ENCODE measurements at regions not wholly inside any gene's neighbourhood (a gene's known extent, or its start where the extent isn't known, plus 50 kb on each side); places are given as distances from the start of the nearest gene placed in this dataset.

- no peak overlapping the region for H3K14ac ChIP-seq (ENCODE audit: insufficient read length)
- H3K27me3 ChIP-seq (replicated peaks in 1 of 4; ENCODE audit: control insufficient read depth in 3 of 4, extremely low read depth in 1 of 4, insufficient read depth in 3 of 4, low read length in 3 of 4), result peaks cover 0 to 15% (median 7%) of the 10 kb centered on the region in 4 experiments; a peak in 5 of 7 replicates
- no peaks in the 10 kb centered on the region for H4K20me1 ChIP-seq (replicated peaks in 1 of 2; ENCODE audit: control insufficient read depth in 1 of 2, insufficient read depth in 2 of 2, low read length in 2 of 2)
- no peak overlapping the region for H3K23ac ChIP-seq (ENCODE audit: insufficient read length)
- no peaks in the 10 kb centered on the region for H3K23me2 ChIP-seq (ENCODE audit: low read depth, low read length)
- no peaks in the 10 kb centered on the region for H3K36me3 ChIP-seq (ENCODE audit: control insufficient read depth in 2 of 4, insufficient read depth in 4 of 4, low read length in 3 of 4)
- no peak overlapping the region for H3K4me2 ChIP-seq (ENCODE audit: insufficient read depth in 1 of 2, low read depth in 2 of 2, low read length in 2 of 2)
- no peak overlapping the region for H3K4me3 ChIP-seq (ENCODE audit: extremely low read depth in 1 of 4, insufficient read depth in 2 of 4, low read depth in 3 of 4, low read length in 4 of 4)
- FAIRE-seq, result no peak
- H2AFZ ChIP-seq (ENCODE audit: low read length), result no peak overlapping the region
- H2AK5ac ChIP-seq (ENCODE audit: low read depth, low read length), result no peak overlapping the region
- H3K9me3 ChIP-seq (ENCODE audit: insufficient read depth in 2 of 2, low read depth in 1 of 2, low read length in 1 of 2), result no peaks in the 10 kb centered on the region; a peak in 1 of 4 replicates
- no peak overlapping the region for H3K27ac ChIP-seq (ENCODE audit: low read depth, low read length)
- H3K56ac ChIP-seq (replicated peaks; ENCODE audit: insufficient read length, low read depth, low read length), result no peak overlapping the region
- no peak overlapping the region for H4K5ac ChIP-seq (ENCODE audit: insufficient read length, low read depth, low read length)
- no peak overlapping the region for H4K91ac ChIP-seq (replicated peaks; ENCODE audit: insufficient read length, low read length)
- H3K79me1 ChIP-seq (ENCODE audit: low read depth, low read length), result no peaks in the 10 kb centered on the region
- H2BK15ac ChIP-seq (ENCODE audit: low read length), result no peak overlapping the region
- no peak overlapping the region for H2BK120ac ChIP-seq (replicated peaks; ENCODE audit: low read depth, low read length)
- no peak overlapping the region for H2BK5ac ChIP-seq (ENCODE audit: low read depth, low read length)
- no peak overlapping the region for H3K18ac ChIP-seq (ENCODE audit: extremely low read depth, low read length)
- ChIA-PET POLR2A (ENCODE audit: partially characterized antibody) (no interaction called here), CTCF (ENCODE audit: partially characterized antibody) (interaction anchor here (0.9 kb wide), 1 partner anchor 12 kb away, joined by 3 read pairs; no protein-coding TSS in a partner anchor)
- no peak for DNase-seq (ENCODE audit: low read depth in 1 of 2, low spot score in 2 of 2)
- H4K8ac ChIP-seq (ENCODE audit: extremely low read depth, insufficient read depth, low read length), result no peak overlapping the region
- H2BK20ac ChIP-seq (ENCODE audit: low read length), result no peak overlapping the region
- H3K9ac ChIP-seq (replicated peaks in 1 of 4; ENCODE audit: extremely low read depth in 1 of 4, low read depth in 3 of 4, low read length in 3 of 4), result no peak overlapping the region
- 89% methylated on average over 1 of the region's 1 CpG; no CpG with 5 or more reads in 1 of the 2 experiments for WGBS, 2 experiments (ENCODE audit: extremely low coverage in 1 of 2, insufficient coverage in 1 of 2, insufficient read length in 1 of 2, insufficient replicate concordance in 2 of 2, low coverage in 1 of 2, low lambda C conversion rate in 2 of 2, missing lambda C conversion rate in 1 of 2)
- no peaks in the 10 kb centered on the region for H3K4me1 ChIP-seq (replicated peaks in 1 of 4; ENCODE audit: control insufficient read depth in 3 of 4, insufficient read depth in 4 of 4, low read length in 3 of 4)
- H3K4ac ChIP-seq (replicated peaks; ENCODE audit: insufficient read length, low read depth, low read length), result no peak overlapping the region
- H3K79me2 ChIP-seq (ENCODE audit: control insufficient read depth in 1 of 2, insufficient read depth in 2 of 2, low read length in 2 of 2), result no peaks in the 10 kb centered on the region
- H2BK12ac ChIP-seq (ENCODE audit: low read depth, low read length), result no peak overlapping the region
- TF ChIP-seq CHD1 (IDR thresholded peaks at IDR 0.05; ENCODE audit: low read depth, low read length) (no peak), SP4 (IDR thresholded peaks at IDR 0.05; ENCODE audit: low read length) (no peak), MAFK (IDR thresholded peaks at IDR 0.05; ENCODE audit: low read depth, low read length) (no peak), BRCA1 (IDR thresholded peaks at IDR 0.05; ENCODE audit: low read depth, low read length) (no peak), RXRA (IDR thresholded peaks at IDR 0.05; ENCODE audit: insufficient read depth, low read depth, low read length) (no peak), EGR1 (IDR thresholded peaks at IDR 0.05; ENCODE audit: borderline replicate concordance, low read depth, low read length) (no peak), SUZ12 (IDR thresholded peaks at IDR 0.05; ENCODE audit: low read length) (no peak), SP1 (IDR thresholded peaks at IDR 0.05; ENCODE audit: low read depth, low read length) (no peak), SIN3A (conservative IDR thresholded peaks at IDR 0.05 in 1 of 2, IDR thresholded peaks at IDR 0.05 in 1 of 2; ENCODE audit: low read depth in 1 of 2, low read length in 2 of 2) (no peak), CREB1 (IDR thresholded peaks at IDR 0.05) (no peak), SIX5 (IDR thresholded peaks at IDR 0.05; ENCODE audit: low read depth, low read length) (no peak), SP2 (IDR thresholded peaks at IDR 0.05; ENCODE audit: low read length) (no peak), CBX5 (IDR thresholded peaks at IDR 0.05; ENCODE audit: low read depth, low read length) (no peak), POLR2AphosphoS5 (IDR thresholded peaks at IDR 0.05; ENCODE audit: low read depth, low read length) (no peak), CTBP2 (IDR thresholded peaks at IDR 0.05; ENCODE audit: borderline replicate concordance, insufficient read depth, insufficient read length, low read length) (no peak), NANOG (IDR thresholded peaks at IDR 0.05; ENCODE audit: insufficient read depth, low read depth, low read length, poor library complexity, severe bottlenecking) (no peak)
Observed at GRCh38 chr17:73912373-73912746, 268.1 kb upstream of the SDK2 start.
